Sigmoid colon (tissue), 6 donors: ENCODE measurements at regions not wholly inside any gene's neighbourhood (a gene's known extent, or its start where the extent isn't known, plus 50 kb on each side); places are given as distances from the start of the nearest gene placed in this dataset.
"Not testable (repeated sequence)": the region's sequence is repeated elsewhere in the genome, so short reads cannot be mapped to it uniquely, and the experiment has no call there.

Experiments used
- DNase-seq: peaks from one replicate; pipeline ENCODE4 v3.0.0-alpha.2; 2019
- H3K27ac ChIP-seq, 4 donors: fragments of 200-600 bp; sonication (generic); one replicate each; pipeline ENCODE4 v1.5.1; 2016 to 2019; ENCODE audit warnings: mild to moderate bottlenecking in 1 of 4
- H3K27me3 ChIP-seq, 3 donors: fragments of 200-600 bp; sonication (generic); one replicate each; pipeline ENCODE4 v1.5.1; 2019; ENCODE audit warnings: mild to moderate bottlenecking in 1 of 3
- H3K36me3 ChIP-seq, 4 donors: fragments of 200-600 bp; sonication (generic); one replicate each; pipeline ENCODE4 v1.5.1; 2016 to 2019
- H3K4me1 ChIP-seq, 4 donors: fragments of 200-600 bp; sonication (generic); one replicate each; pipeline ENCODE4 v1.5.1; 2017 to 2019
- H3K4me3 ChIP-seq, 4 donors: fragments of 200-600 bp; sonication (generic); one replicate each; pipeline ENCODE4 v1.5.1; 2017 to 2019; ENCODE audit warnings: mild to moderate bottlenecking in 2 of 4, moderate library complexity in 1 of 4
- H3K9me3 ChIP-seq, 4 donors: fragments of 200-600 bp in 3 of 4; sonication (generic) in 3 of 4; one replicate each; pipeline versions ENCODE4 v1.5.1 to v1.6.1; 2013 to 2019
- CTCF ChIP-seq, 4 experiments: fragments of 450-650 bp in 3 of 4; fragments of 200-600 bp in 1 of 4; IDR thresholded peaks; one replicate each; pipeline ENCODE4 v1.5.1; 2016 to 2019; ENCODE audit warnings: antibody characterized with exemption in 4 of 4, mild to moderate bottlenecking in 3 of 4, moderate library complexity in 2 of 4
- EP300 ChIP-seq, 4 donors: sonication (generic); formaldehyde crosslinking; IDR thresholded peaks; one replicate each; pipeline ENCODE4 v1.6.1; 2017; ENCODE audit warnings: antibody characterized with exemption in 4 of 4
- POLR2A ChIP-seq, 2 donors: fragments of 450-650 bp; IDR thresholded peaks; one replicate each; pipeline ENCODE4 v1.6.1; 2016; ENCODE audit warnings: antibody characterized with exemption in 2 of 2, mild to moderate bottlenecking in 2 of 2, moderate library complexity in 2 of 2
- POLR2AphosphoS5 ChIP-seq, 4 donors: sonication (generic); formaldehyde crosslinking; IDR thresholded peaks; one replicate each; pipeline ENCODE4 v1.6.1; 2017; ENCODE audit warnings: antibody characterized with exemption in 4 of 4
- WGBS, 2 donors: extraction: QIAGEN DNeasy Blood & Tissue Kit; methylation state at CpG; one replicate each; pipeline ENCODE4 v1.1.7; 2013; 5-methylcytosine and 5-hydroxymethylcytosine counted together
- intact Hi-C: fragments of 100-400 bp; cut with DNase I; formaldehyde crosslinking; loops from one replicate; pipeline ENCODE4 v1.15.1; 2023
- donor health status: healthy with polysubstance abuse.
- donor health status: healthy.

GRCh38 chr14:86780461-86780860, 1212.5 kb downstream of the GALC start:
- intact Hi-C loops = no loop called here
- Histone ChIP-seq H3K9me3 (no peaks in the 10 kb centered on the region), H3K27me3 (no peaks in the 10 kb centered on the region), H3K27ac (no peak overlapping the region), H3K4me1 (no peaks in the 10 kb centered on the region), H3K36me3 (no peaks in the 10 kb centered on the region), H3K4me3 (no peak overlapping the region)
- no peak for DNase-seq
- no peak for TF ChIP-seq CTCF (IDR thresholded peaks at IDR 0.05)
- no peak for TF ChIP-seq EP300 (IDR thresholded peaks at IDR 0.05)
- TF ChIP-seq POLR2AphosphoS5 (IDR thresholded peaks at IDR 0.05) = no peak
- TF ChIP-seq POLR2A (IDR thresholded peaks at IDR 0.05) = no peak
- WGBS, 2 donors = 65 to 87% methylated on average over 2 of the region's 2 CpGs

GRCh38 chr14:86779416-86779815, 1213.6 kb downstream of the GALC start:
- no peak for TF ChIP-seq EP300 (IDR thresholded peaks at IDR 0.05)
- TF ChIP-seq POLR2A (IDR thresholded peaks at IDR 0.05) = no peak
- TF ChIP-seq POLR2AphosphoS5 (IDR thresholded peaks at IDR 0.05) = no peak
- TF ChIP-seq CTCF (IDR thresholded peaks at IDR 0.05) = no peak
- intact Hi-C loops = no loop called here
- Histone ChIP-seq H3K27ac (no peak overlapping the region), H3K27me3 (no peaks in the 10 kb centered on the region), H3K4me1 (no peaks in the 10 kb centered on the region), H3K36me3 (no peaks in the 10 kb centered on the region), H3K9me3 (no peaks in the 10 kb centered on the region), H3K4me3 (no peak overlapping the region)
- DNase-seq = no peak
- WGBS, 2 donors = 90 to 92% methylated on average over 1 of the region's 1 CpG

GRCh38 chr14:86777963-86778602, 1214.9 kb downstream of the GALC start:
- TF ChIP-seq CTCF (IDR thresholded peaks at IDR 0.05) (no peak), POLR2A (IDR thresholded peaks at IDR 0.05) (no peak), EP300 (IDR thresholded peaks at IDR 0.05) (no peak), POLR2AphosphoS5 (IDR thresholded peaks at IDR 0.05) (no peak)
- H3K4me3 ChIP-seq = no peak overlapping the region
- no peak for DNase-seq
- 35 to 84% methylated on average over 2 of the region's 2 CpGs for WGBS, 2 donors
- H3K36me3 ChIP-seq = no peaks in the 10 kb centered on the region
- intact Hi-C loops = no loop called here
- H3K9me3 ChIP-seq = no peaks in the 10 kb centered on the region
- no peaks in the 10 kb centered on the region for H3K27me3 ChIP-seq
- H3K27ac ChIP-seq = no peak overlapping the region
- H3K4me1 ChIP-seq = no peaks in the 10 kb centered on the region

GRCh38 chr14:86775896-86776295, 1217.1 kb downstream of the GALC start:
- H3K27ac ChIP-seq, DNase-seq, H3K27me3 ChIP-seq, H3K36me3 ChIP-seq, H3K4me3 ChIP-seq, H3K9me3 ChIP-seq, H3K4me1 ChIP-seq, intact Hi-C loops: not testable (repeated sequence)
- 78 to 83% methylated on average over 3 of the region's 3 CpGs for WGBS, 2 donors

- intact Hi-C loops = no loop called here
- no peaks in the 10 kb centered on the region for H3K9me3 ChIP-seq
- H3K4me1 ChIP-seq = no peaks in the 10 kb centered on the region
- WGBS, 2 donors = 65 to 72% methylated on average over 2 of the region's 2 CpGs
- no peaks in the 10 kb centered on the region for H3K27me3 ChIP-seq
- DNase-seq = no peak
- H3K4me3 ChIP-seq = no peak overlapping the region
- H3K36me3 ChIP-seq = no peaks in the 10 kb centered on the region
- no peak overlapping the region for H3K27ac ChIP-seq
- TF ChIP-seq EP300 (IDR thresholded peaks at IDR 0.05) (no peak), CTCF (IDR thresholded peaks at IDR 0.05) (no peak), POLR2A (IDR thresholded peaks at IDR 0.05) (no peak), POLR2AphosphoS5 (IDR thresholded peaks at IDR 0.05) (no peak)
Measured at GRCh38 chr14:86774916-86775315, 1218.1 kb downstream of the GALC start.
